ENCODE measurements at regions not wholly inside any gene's neighbourhood (a gene's known extent, or its start where the extent isn't known, plus 50 kb on each side); places are given as distances from the start of the nearest gene placed in this dataset.

- TF ChIP-seq EZH2phosphoT487 (IDR thresholded peaks at IDR 0.05; ENCODE audit: unreplicated experiment) (no peak), ZNF114 (CRISPR knock-in tag; IDR thresholded peaks at IDR 0.05) (no peak), REST (IDR thresholded peaks at IDR 0.05; ENCODE audit: unreplicated experiment) (no peak), NANOG (IDR thresholded peaks at IDR 0.05; ENCODE audit: borderline replicate concordance) (no peak), JUNB (IDR thresholded peaks at IDR 0.05; ENCODE audit: unreplicated experiment) (no peak), ETS1 (IDR thresholded peaks at IDR 0.05) (no peak)
Observed at GRCh38 chr5:112475747-112476365, 56.8 kb upstream of the EPB41L4A start (continued).

DNA sequence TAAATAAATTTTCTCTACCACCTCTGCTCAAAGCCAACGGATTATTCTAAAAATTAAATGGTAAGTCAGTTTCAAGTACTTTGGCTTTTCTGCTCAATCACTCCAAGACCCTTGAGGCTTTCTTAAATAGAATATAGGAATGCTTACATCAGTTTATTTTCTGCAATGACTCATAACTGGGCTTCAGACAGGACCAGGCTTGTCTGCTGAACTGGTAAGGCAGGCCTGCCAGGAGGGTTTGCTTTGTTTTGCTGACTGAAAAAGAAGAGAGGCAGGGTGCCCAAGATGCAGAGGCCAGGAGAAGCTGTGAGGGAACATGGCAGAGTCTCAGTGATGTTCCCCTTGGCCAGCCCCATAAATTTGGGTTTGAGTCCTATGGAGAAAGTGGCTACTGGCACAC is 60.3 kb upstream of the EPB41L4A start:
- H3K4me2 ChIP-seq, result no peak overlapping the region
- H3K27ac Mint-ChIP-seq, result no peak overlapping the region
- H3K27ac ChIP-seq (ENCODE audit: low read depth), result no peak overlapping the region
- H4K20me1 ChIP-seq (replicated peaks; ENCODE audit: insufficient read depth), result no peaks in the 10 kb centered on the region
- H2AFZ ChIP-seq, result no peak overlapping the region
- no peak for TF ChIP-seq ETS1 (IDR thresholded peaks at IDR 0.05)
- no peak for TF ChIP-seq EZH2 (IDR thresholded peaks at IDR 0.05; ENCODE audit: low read depth, unreplicated experiment)
- no peaks in the 10 kb centered on the region for H3K27me3 ChIP-seq (ENCODE audit: insufficient read depth)
- no peaks in the 10 kb centered on the region for H3K36me3 Mint-ChIP-seq (ENCODE audit: low read depth)
- ATAC-seq (no peak), DNase-seq (ENCODE audit: low spot score) (no peak)
- no peaks in the 10 kb centered on the region for H3F3A ChIP-seq (replicated peaks; ENCODE audit: low read depth)
- H3K4me1 ChIP-seq (ENCODE audit: insufficient read depth), result no peaks in the 10 kb centered on the region
- no peaks in the 10 kb centered on the region for H3K36me3 ChIP-seq (ENCODE audit: insufficient read depth)
- H3K9me2 ChIP-seq (ENCODE audit: insufficient read depth), result no peaks in the 10 kb centered on the region
- H3K4me1 Mint-ChIP-seq, result no peaks in the 10 kb centered on the region
- H3K4me3 Mint-ChIP-seq, result no peak overlapping the region
- no peaks in the 10 kb centered on the region for H3K9me3 Mint-ChIP-seq
- no peaks in the 10 kb centered on the region for H3K79me2 ChIP-seq (replicated peaks; ENCODE audit: insufficient read depth)
- peaks cover 1% of the 10 kb centered on the region for H3K27me3 Mint-ChIP-seq (ENCODE audit: insufficient read depth, low read depth, poor library complexity)
- no peak overlapping the region for H3K4me3 ChIP-seq

- Histone ChIP-seq H3K36me3 (ENCODE audit: insufficient read depth) (no peaks in the 10 kb centered on the region), H3K4me2 (no peak overlapping the region), H3K27me3 (ENCODE audit: insufficient read depth) (no peaks in the 10 kb centered on the region), H3K9me2 (ENCODE audit: insufficient read depth) (no peaks in the 10 kb centered on the region), H3F3A (replicated peaks; ENCODE audit: low read depth) (no peaks in the 10 kb centered on the region), H4K20me1 (replicated peaks; ENCODE audit: insufficient read depth) (no peaks in the 10 kb centered on the region), H3K4me3 (no peak overlapping the region), H3K79me2 (replicated peaks; ENCODE audit: insufficient read depth) (no peaks in the 10 kb centered on the region), H2AFZ (no peak overlapping the region), H3K27ac (ENCODE audit: low read depth) (no peak overlapping the region), H3K4me1 (ENCODE audit: insufficient read depth) (no peaks in the 10 kb centered on the region)
- DNase-seq (ENCODE audit: low spot score) (no peak), ATAC-seq (no peak)
- Mint-ChIP-seq H3K27me3 (ENCODE audit: insufficient read depth, low read depth, poor library complexity) (peaks cover 3% of the 10 kb centered on the region), H3K36me3 (ENCODE audit: low read depth) (no peaks in the 10 kb centered on the region), H3K4me3 (no peak overlapping the region), H3K9me3 (no peaks in the 10 kb centered on the region), H3K4me1 (no peaks in the 10 kb centered on the region), H3K27ac (no peak overlapping the region)
- no peak for TF ChIP-seq STAT1 (IDR thresholded peaks at IDR 0.05; ENCODE audit: unreplicated experiment)
- TF ChIP-seq CREB1 (CRISPR knock-in tag; IDR thresholded peaks at IDR 0.05; ENCODE audit: low read depth), result no peak
- TF ChIP-seq ETS1 (IDR thresholded peaks at IDR 0.05), result no peak
Observed at GRCh38 chr5:112480501-112480900, 61.4 kb upstream of the EPB41L4A start.

Data from GM23338 (cell line).